SK-N-SH treated with all-trans-retinoic acid at 6 μM for 48 hours (cell line): ENCODE measurements at regions not wholly inside any gene's neighbourhood (a gene's known extent, or its start where the extent isn't known, plus 50 kb on each side); places are given as distances from the start of the nearest gene placed in this dataset.

ENCODE experiments used
- BACH2 ChIP-seq: fragments of 250-450 bp; sonication (Bioruptor Pico); IDR thresholded peaks from 2 replicates; pipeline ENCODE4 v1.9.0; 2021; ENCODE audit warnings: mild to moderate bottlenecking, borderline replicate concordance
- CREB5 ChIP-seq: fragments of 250-450 bp; sonication (Bioruptor Pico); IDR thresholded peaks from 2 replicates; pipeline ENCODE4 v1.5.1; 2020; ENCODE audit warnings: low read depth, mild to moderate bottlenecking, moderate library complexity
- ESRRG ChIP-seq: fragments of 250-450 bp; sonication (Bioruptor Pico); IDR thresholded peaks from 2 replicates; pipeline ENCODE4 v1.6.1; 2021; ENCODE audit warnings: mild to moderate bottlenecking
- PPARA ChIP-seq: fragments of 250-450 bp; sonication (Bioruptor Pico); IDR thresholded peaks from 2 replicates; pipeline ENCODE4 v1.5.0; 2020; ENCODE audit warnings: mild to moderate bottlenecking, borderline replicate concordance
- SNAI2 ChIP-seq: fragments of 250-450 bp; sonication (Bioruptor Pico); IDR thresholded peaks from 2 replicates; pipeline ENCODE4 v1.5.0; 2020; ENCODE audit warnings: mild to moderate bottlenecking, moderate library complexity
- TOX ChIP-seq: fragments of 250-450 bp; sonication (Bioruptor Pico); IDR thresholded peaks from 2 replicates; pipeline ENCODE4 v1.8.0; 2021; ENCODE audit warnings: mild to moderate bottlenecking, moderate library complexity, borderline replicate concordance
- ZFP3 ChIP-seq: fragments of 250-450 bp; sonication (Bioruptor Pico); IDR thresholded peaks from 2 replicates; pipeline ENCODE4 v1.5.0; 2020; ENCODE audit warnings: mild to moderate bottlenecking, moderate library complexity
- ZFP30 ChIP-seq: fragments of 450-650 bp; formaldehyde crosslinking; IDR thresholded peaks from 2 replicates; pipeline ENCODE4 v1.5.0; 2022; ENCODE audit warnings: mild to moderate bottlenecking, moderate library complexity
- ZNF565 ChIP-seq: fragments of 450-650 bp; formaldehyde crosslinking; conservative IDR thresholded peaks from 2 replicates; pipeline ENCODE4 v1.5.0; 2020; ENCODE audit warnings: low read depth, mild to moderate bottlenecking, moderate library complexity
- ZNF70 ChIP-seq: fragments of 450-650 bp; formaldehyde crosslinking; IDR thresholded peaks from 2 replicates; pipeline ENCODE4 v1.5.0; 2020; ENCODE audit warnings: mild to moderate bottlenecking, moderate library complexity
- TF ChIP-seq, protein P1 (sequence below): fragments of 250-450 bp; sonication (Bioruptor Pico); IDR thresholded peaks from 2 replicates; pipeline ENCODE4 v1.8.0; 2020; ENCODE audit warnings: mild to moderate bottlenecking, moderate library complexity, borderline replicate concordance
- TF ChIP-seq, protein P2 (sequence below): fragments of 250-450 bp; sonication (Bioruptor Pico); IDR thresholded peaks from 2 replicates; pipeline ENCODE4 v1.5.0; 2020; ENCODE audit warnings: mild to moderate bottlenecking, moderate library complexity
- TF ChIP-seq, protein P3 (sequence below): fragments of 250-450 bp; sonication (Bioruptor Pico); IDR thresholded peaks from 2 replicates; pipeline ENCODE4 v1.5.1; 2021; ENCODE audit warnings: mild to moderate bottlenecking, moderate library complexity

DNA sequence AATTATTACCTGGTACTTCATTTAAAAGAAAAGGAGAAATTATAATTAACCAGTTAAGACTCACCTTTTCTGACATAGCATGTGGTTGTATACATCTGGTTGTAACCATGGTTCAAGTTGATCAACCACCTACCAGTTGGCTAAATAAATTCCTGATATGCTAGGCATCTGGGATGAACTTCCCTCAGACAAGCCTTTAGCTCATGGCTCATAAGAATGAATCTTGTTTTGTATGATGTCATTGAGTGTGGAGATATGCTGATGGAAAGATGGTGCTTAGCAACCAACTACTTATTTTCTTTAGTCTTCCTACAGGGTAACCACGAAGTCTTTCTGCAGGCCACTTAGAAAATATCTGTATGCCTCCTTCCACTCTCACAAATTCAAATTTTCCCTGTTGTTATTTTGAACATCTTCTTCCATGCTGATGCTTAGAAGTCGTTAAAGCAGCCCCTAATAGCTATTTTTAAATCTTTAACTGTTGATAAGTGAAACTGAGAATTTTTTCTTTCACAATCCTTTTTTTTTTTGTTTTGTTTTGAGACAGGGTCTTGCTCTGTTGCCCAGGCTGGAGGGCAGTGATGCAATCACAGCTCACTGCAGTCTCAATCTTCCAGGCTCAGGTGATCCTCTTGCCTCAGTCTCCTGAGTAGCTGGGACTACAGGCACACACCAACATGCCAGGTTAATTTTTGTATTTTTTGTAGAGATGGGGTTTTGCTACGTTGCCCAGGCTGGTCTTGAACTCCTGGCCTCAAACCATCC lies 51.9 kb upstream of the PTHLH start:
- TF ChIP-seq TOX (no peak), CREB5 (CRISPR knock-in tag) (no peak), ZFP3 (CRISPR knock-in tag) (no peak), ZFP30 (CRISPR knock-in tag) (no peak), ESRRG (CRISPR knock-in tag) (no peak), ZNF565 (CRISPR knock-in tag) (no peak), ZNF70 (no peak), PPARA (no peak), SNAI2 (no peak), BACH2 (CRISPR knock-in tag) (no peak)
- TF ChIP-seq, protein P1, sequence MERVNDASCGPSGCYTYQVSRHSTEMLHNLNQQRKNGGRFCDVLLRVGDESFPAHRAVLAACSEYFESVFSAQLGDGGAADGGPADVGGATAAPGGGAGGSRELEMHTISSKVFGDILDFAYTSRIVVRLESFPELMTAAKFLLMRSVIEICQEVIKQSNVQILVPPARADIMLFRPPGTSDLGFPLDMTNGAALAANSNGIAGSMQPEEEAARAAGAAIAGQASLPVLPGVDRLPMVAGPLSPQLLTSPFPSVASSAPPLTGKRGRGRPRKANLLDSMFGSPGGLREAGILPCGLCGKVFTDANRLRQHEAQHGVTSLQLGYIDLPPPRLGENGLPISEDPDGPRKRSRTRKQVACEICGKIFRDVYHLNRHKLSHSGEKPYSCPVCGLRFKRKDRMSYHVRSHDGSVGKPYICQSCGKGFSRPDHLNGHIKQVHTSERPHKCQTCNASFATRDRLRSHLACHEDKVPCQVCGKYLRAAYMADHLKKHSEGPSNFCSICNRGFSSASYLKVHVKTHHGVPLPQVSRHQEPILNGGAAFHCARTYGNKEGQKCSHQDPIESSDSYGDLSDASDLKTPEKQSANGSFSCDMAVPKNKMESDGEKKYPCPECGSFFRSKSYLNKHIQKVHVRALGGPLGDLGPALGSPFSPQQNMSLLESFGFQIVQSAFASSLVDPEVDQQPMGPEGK (CRISPR knock-in tag) = no peak
- TF ChIP-seq, protein P2, sequence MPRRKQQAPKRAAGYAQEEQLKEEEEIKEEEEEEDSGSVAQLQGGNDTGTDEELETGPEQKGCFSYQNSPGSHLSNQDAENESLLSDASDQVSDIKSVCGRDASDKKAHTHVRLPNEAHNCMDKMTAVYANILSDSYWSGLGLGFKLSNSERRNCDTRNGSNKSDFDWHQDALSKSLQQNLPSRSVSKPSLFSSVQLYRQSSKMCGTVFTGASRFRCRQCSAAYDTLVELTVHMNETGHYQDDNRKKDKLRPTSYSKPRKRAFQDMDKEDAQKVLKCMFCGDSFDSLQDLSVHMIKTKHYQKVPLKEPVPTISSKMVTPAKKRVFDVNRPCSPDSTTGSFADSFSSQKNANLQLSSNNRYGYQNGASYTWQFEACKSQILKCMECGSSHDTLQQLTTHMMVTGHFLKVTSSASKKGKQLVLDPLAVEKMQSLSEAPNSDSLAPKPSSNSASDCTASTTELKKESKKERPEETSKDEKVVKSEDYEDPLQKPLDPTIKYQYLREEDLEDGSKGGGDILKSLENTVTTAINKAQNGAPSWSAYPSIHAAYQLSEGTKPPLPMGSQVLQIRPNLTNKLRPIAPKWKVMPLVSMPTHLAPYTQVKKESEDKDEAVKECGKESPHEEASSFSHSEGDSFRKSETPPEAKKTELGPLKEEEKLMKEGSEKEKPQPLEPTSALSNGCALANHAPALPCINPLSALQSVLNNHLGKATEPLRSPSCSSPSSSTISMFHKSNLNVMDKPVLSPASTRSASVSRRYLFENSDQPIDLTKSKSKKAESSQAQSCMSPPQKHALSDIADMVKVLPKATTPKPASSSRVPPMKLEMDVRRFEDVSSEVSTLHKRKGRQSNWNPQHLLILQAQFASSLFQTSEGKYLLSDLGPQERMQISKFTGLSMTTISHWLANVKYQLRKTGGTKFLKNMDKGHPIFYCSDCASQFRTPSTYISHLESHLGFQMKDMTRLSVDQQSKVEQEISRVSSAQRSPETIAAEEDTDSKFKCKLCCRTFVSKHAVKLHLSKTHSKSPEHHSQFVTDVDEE (CRISPR knock-in tag) = no peak
- TF ChIP-seq, protein P3, sequence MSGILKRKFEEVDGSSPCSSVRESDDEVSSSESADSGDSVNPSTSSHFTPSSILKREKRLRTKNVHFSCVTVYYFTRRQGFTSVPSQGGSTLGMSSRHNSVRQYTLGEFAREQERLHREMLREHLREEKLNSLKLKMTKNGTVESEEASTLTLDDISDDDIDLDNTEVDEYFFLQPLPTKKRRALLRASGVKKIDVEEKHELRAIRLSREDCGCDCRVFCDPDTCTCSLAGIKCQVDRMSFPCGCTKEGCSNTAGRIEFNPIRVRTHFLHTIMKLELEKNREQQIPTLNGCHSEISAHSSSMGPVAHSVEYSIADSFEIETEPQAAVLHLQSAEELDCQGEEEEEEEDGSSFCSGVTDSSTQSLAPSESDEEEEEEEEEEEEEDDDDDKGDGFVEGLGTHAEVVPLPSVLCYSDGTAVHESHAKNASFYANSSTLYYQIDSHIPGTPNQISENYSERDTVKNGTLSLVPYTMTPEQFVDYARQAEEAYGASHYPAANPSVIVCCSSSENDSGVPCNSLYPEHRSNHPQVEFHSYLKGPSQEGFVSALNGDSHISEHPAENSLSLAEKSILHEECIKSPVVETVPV (CRISPR knock-in tag) = no peak
